IMR-90 (cell line): ENCODE measurements at regions not wholly inside any gene's neighbourhood (a gene's known extent, or its start where the extent isn't known, plus 50 kb on each side); places are given as distances from the start of the nearest gene placed in this dataset.

Experiments
- ATAC-seq: fragments of 200-7000 bp; cut with Tn5 transposase; 2 replicates; pipeline ENCODE4 v1.9.1; 2020; ENCODE audit warnings: low read depth, mild to moderate bottlenecking, moderate library complexity
- BruUV-seq: library from RNA; stranded (reverse); fragments of 400-500 nt; replicated peaks from 2 replicates; lab custom pipeline; 2021; lab: Mats Ljungman, UMichigan
- CTCF ChIA-PET: fragments of 300-600 bp; formaldehyde crosslinking; extraction: SDS; loops from one replicate; lab custom pipeline; 2021; ENCODE audit warnings: antibody characterized with exemption; lab: Yijun Ruan, JAX
- POLR2A ChIA-PET: fragments of 300-600 bp; sonication (Branson Sonifier 250); formaldehyde crosslinking; loops from one replicate; lab custom pipeline; 2022; ENCODE audit warnings: antibody characterized with exemption; ENCODE audit not compliant: unreplicated experiment; lab: Charles Lee
- DNase-seq: peaks from one replicate; pipeline ENCODE4 v3.0.0; 2013
- H2AFZ ChIP-seq: replicated peaks from 2 replicates; pipeline ENCODE3; 2013; ENCODE audit warnings: low read length, mild to moderate bottlenecking; ENCODE audit not compliant: poor library complexity
- H2AK5ac ChIP-seq: 2 replicates; pipeline ENCODE4 v1.6.1; 2013; ENCODE audit warnings: low read depth, low read length, inconsistent platforms
- H2AK9ac ChIP-seq: replicated peaks from 2 replicates; pipeline ENCODE3; 2013; ENCODE audit warnings: mild to moderate bottlenecking, low read depth, low read length, moderate library complexity; ENCODE audit not compliant: poor library complexity
- H2BK120ac ChIP-seq: 2 replicates; pipeline ENCODE4 v1.6.1; 2013; ENCODE audit warnings: low read depth, low read length, inconsistent platforms
- H2BK15ac ChIP-seq: 3 replicates; pipeline ENCODE4 v1.6.1; 2013; ENCODE audit warnings: low read depth, low read length, inconsistent platforms
- H2BK20ac ChIP-seq: 2 replicates; pipeline ENCODE4 v1.6.1; 2013; ENCODE audit warnings: low read depth, mild to moderate bottlenecking, inconsistent platforms, low read length, moderate library complexity
- H2BK5ac ChIP-seq: 2 replicates; pipeline ENCODE4 v1.6.1; 2013; ENCODE audit warnings: mild to moderate bottlenecking, low read depth, low read length, inconsistent platforms; ENCODE audit not compliant: poor library complexity, severe bottlenecking
- H3K14ac ChIP-seq: replicated peaks from 2 replicates; pipeline ENCODE4 v1.6.1; 2013; ENCODE audit warnings: low read depth, low read length, inconsistent platforms
- H3K18ac ChIP-seq: 2 replicates; pipeline ENCODE4 v1.6.1; 2013; ENCODE audit warnings: low read depth, low read length, control low read depth
- H3K23ac ChIP-seq: 2 replicates; pipeline ENCODE4 v1.6.1; 2013; ENCODE audit warnings: low read depth, low read length, inconsistent platforms
- H3K27ac ChIP-seq: 2 replicates; pipeline ENCODE4 v1.5.1; 2013; ENCODE audit warnings: mild to moderate bottlenecking, control low read depth, low read length; ENCODE audit not compliant: insufficient read depth
- H3K27me3 ChIP-seq: 2 replicates; pipeline ENCODE4 v1.6.1; 2013; ENCODE audit warnings: low read length; ENCODE audit not compliant: control insufficient read depth, insufficient read depth
- H3K36me3 ChIP-seq: 2 replicates; pipeline ENCODE4 v1.6.1; 2013; ENCODE audit warnings: low read length, mixed read lengths; ENCODE audit not compliant: control insufficient read depth, insufficient read depth
- H3K4ac ChIP-seq: 2 replicates; pipeline ENCODE4 v1.6.1; 2013; ENCODE audit warnings: low read depth, low read length, inconsistent platforms
- H3K4me1 ChIP-seq: 2 replicates; pipeline ENCODE4 v1.6.1; 2013; ENCODE audit warnings: low read length, mixed read lengths; ENCODE audit not compliant: control insufficient read depth, insufficient read depth
- H3K4me2 ChIP-seq: 2 replicates; pipeline ENCODE4 v1.6.1; 2013; ENCODE audit warnings: low read depth, mild to moderate bottlenecking, control low read depth, low read length, moderate library complexity
- H3K4me3 ChIP-seq: 2 replicates; pipeline ENCODE4 v1.5.1; 2013; ENCODE audit warnings: low read depth, mild to moderate bottlenecking, control low read depth, low read length, moderate library complexity; ENCODE audit not compliant: insufficient read depth
- H3K56ac ChIP-seq: 2 replicates; pipeline ENCODE4 v1.6.1; 2013; ENCODE audit warnings: low read length, inconsistent platforms; ENCODE audit not compliant: insufficient read depth; ENCODE audit errors: extremely low read depth
- H3K79me1 ChIP-seq, 2 experiments: 2 replicates each; pipeline ENCODE4 v1.6.1; 2013; ENCODE audit warnings: low read length in 2 of 2, inconsistent platforms in 1 of 2, low read depth in 1 of 2
- H3K9ac ChIP-seq: 2 replicates; pipeline ENCODE4 v1.6.1; 2013; ENCODE audit warnings: low read depth, low read length, control low read depth
- H3K9me1 ChIP-seq: 2 replicates; pipeline ENCODE4 v1.6.1; 2013; ENCODE audit warnings: low read length, inconsistent platforms; ENCODE audit not compliant: insufficient read depth
- H3K9me3 ChIP-seq: 2 replicates; pipeline ENCODE4 v1.6.1; 2013; ENCODE audit warnings: low read length; ENCODE audit not compliant: control insufficient read depth, insufficient read depth
- H4K20me1 ChIP-seq: 2 replicates; pipeline ENCODE4 v1.6.1; 2013; ENCODE audit warnings: low read length, inconsistent platforms; ENCODE audit not compliant: insufficient read depth
- H4K5ac ChIP-seq: 2 replicates; pipeline ENCODE4 v1.6.1; 2013; ENCODE audit warnings: mild to moderate bottlenecking, low read depth, low read length, control low read depth
- H4K8ac ChIP-seq, 2 experiments: 2 replicates each; pipeline ENCODE4 v1.6.1; 2013; ENCODE audit warnings: low read depth in 2 of 2, low read length in 2 of 2, control low read depth in 1 of 2, inconsistent platforms in 1 of 2
- H4K91ac ChIP-seq: 2 replicates; pipeline ENCODE4 v1.6.1; 2013; ENCODE audit warnings: low read depth, low read length, inconsistent platforms; ENCODE audit not compliant: insufficient read depth
- BHLHE40 ChIP-seq: fragments of 150-350 bp; IDR thresholded peaks from 2 replicates; pipeline ENCODE4 v1.6.1; 2016; ENCODE audit warnings: mild to moderate bottlenecking, low read depth, low read length
- CHD1 ChIP-seq: IDR thresholded peaks from 2 replicates; pipeline ENCODE4 v1.6.1; 2012; ENCODE audit warnings: low read depth, low read length, improper control_type of control experiment
- ELK1 ChIP-seq: fragments of 150-350 bp; IDR thresholded peaks from 2 replicates; pipeline ENCODE4 v1.6.1; 2016; ENCODE audit warnings: low read depth, mild to moderate bottlenecking, low read length, moderate library complexity, borderline replicate concordance
- FOS ChIP-seq: fragments of 150-350 bp; IDR thresholded peaks from 2 replicates; pipeline ENCODE4 v1.6.1; 2016; ENCODE audit warnings: low read depth, low read length
- MAFK ChIP-seq: IDR thresholded peaks from 2 replicates; pipeline ENCODE4 v1.6.1; 2012; ENCODE audit warnings: low read depth, low read length, improper control_type of control experiment
- MAZ ChIP-seq: IDR thresholded peaks from 2 replicates; pipeline ENCODE4 v1.6.1; 2012; ENCODE audit warnings: low read depth, mild to moderate bottlenecking, low read length, improper control_type of control experiment, moderate library complexity, borderline replicate concordance
- NFE2L2 ChIP-seq: fragments of 150-350 bp; IDR thresholded peaks from 2 replicates; pipeline ENCODE4 v1.6.1; 2016; ENCODE audit warnings: low read depth, mild to moderate bottlenecking, low read length
- POLR2A ChIP-seq: IDR thresholded peaks from 2 replicates; pipeline ENCODE4 v1.6.1; 2012; ENCODE audit warnings: mild to moderate bottlenecking, low read depth, low read length
- RAD21 ChIP-seq: IDR thresholded peaks from 2 replicates; pipeline ENCODE4 v1.6.1; 2012; ENCODE audit warnings: low read length, improper control_type of control experiment
- RCOR1 ChIP-seq: IDR thresholded peaks from 2 replicates; pipeline ENCODE4 v1.6.1; 2012; ENCODE audit warnings: mild to moderate bottlenecking, low read length, improper control_type of control experiment; ENCODE audit not compliant: insufficient replicate concordance
- RFX5 ChIP-seq: IDR thresholded peaks from 2 replicates; pipeline ENCODE4 v1.8.0; 2012; ENCODE audit warnings: low read depth, mild to moderate bottlenecking, low read length, moderate library complexity
- SMC3 ChIP-seq: fragments of 150-350 bp; IDR thresholded peaks from 2 replicates; pipeline ENCODE4 v1.6.1; 2016; ENCODE audit warnings: low read depth, mild to moderate bottlenecking, antibody characterized with exemption, low read length, moderate library complexity
- USF2 ChIP-seq: fragments of 150-350 bp; IDR thresholded peaks from 2 replicates; pipeline ENCODE4 v1.6.1; 2017; ENCODE audit warnings: mild to moderate bottlenecking, antibody characterized with exemption, low read length, low read depth
- WGBS, 2 experiments: methylation state at CpG; one replicate each; pipeline versions ENCODE4 v1.1.5 to v1.1.7; 2013; ENCODE audit warnings: missing lambda C conversion rate in 2 of 2; ENCODE audit not compliant: insufficient read length in 1 of 2; ENCODE audit errors: extremely low coverage in 2 of 2; 5-methylcytosine and 5-hydroxymethylcytosine counted together
- dilution Hi-C: fragments of 300-500 bp; cut with HindIII; formaldehyde crosslinking; loops from one replicate; pipeline ENCODE4 v1.14.3; 2018; ENCODE audit warnings: low sequenced_read_pairs; ENCODE audit not compliant: unreplicated experiment
- in situ Hi-C: fragments of 300-500 bp; cut with MboI; formaldehyde crosslinking; loops from 3 replicates; pipeline ENCODE4 v1.14.3; 2019; ENCODE audit warnings: low sequenced_read_pairs, inconsistent platforms, mixed read lengths
- intact Hi-C: fragments of 100-400 bp; cut with micrococcal nuclease; formaldehyde crosslinking; loops from 2 replicates; pipeline ENCODE4 v1.10.0; 2022

- no peak overlapping the region for H4K8ac ChIP-seq
- no peak overlapping the region for H3K9ac ChIP-seq
- H2BK5ac ChIP-seq = no peak overlapping the region
- no peaks in the 10 kb centered on the region for H4K20me1 ChIP-seq
- H3K9me3 ChIP-seq = no peaks in the 10 kb centered on the region
- ChIA-PET POLR2A (no interaction called here), CTCF (no interaction called here)
- in situ Hi-C loops = no loop called here
- no peaks in the 10 kb centered on the region for H3K27me3 ChIP-seq
- H3K14ac ChIP-seq = no peak overlapping the region
- H3K4ac ChIP-seq = no peak overlapping the region
- no peak overlapping the region for H3K23ac ChIP-seq
- no peaks in the 10 kb centered on the region for H3K36me3 ChIP-seq
- no peak overlapping the region for H2AFZ ChIP-seq
- ATAC-seq = no peak
- H3K18ac ChIP-seq = no peak overlapping the region
- DNase-seq = no peak
- no peak overlapping the region for H3K4me2 ChIP-seq
- no peak overlapping the region for H4K5ac ChIP-seq
- H3K4me1 ChIP-seq = no peaks in the 10 kb centered on the region
- H4K91ac ChIP-seq = no peak overlapping the region
- H3K56ac ChIP-seq = no peak overlapping the region
- BruUV-seq = no TSS peak
- WGBS, 2 experiments = no CpG with 5 or more reads among the region's 2 CpGs
- no peak overlapping the region for H3K27ac ChIP-seq
- H2BK20ac ChIP-seq = no peak overlapping the region
- H2AK9ac ChIP-seq = no peak overlapping the region
- TF ChIP-seq RFX5 (no peak), RAD21 (no peak), POLR2A (no peak), NFE2L2 (no peak), USF2 (no peak), BHLHE40 (no peak), MAFK (no peak), ELK1 (no peak), MAZ (no peak), RCOR1 (no peak), FOS (no peak), SMC3 (no peak), CHD1 (no peak)
- no peaks in the 10 kb centered on the region for H3K79me1 ChIP-seq
- dilution Hi-C loops = no loop called here
- no peak overlapping the region for H2BK120ac ChIP-seq
- no peak overlapping the region for H2BK15ac ChIP-seq
- H2AK5ac ChIP-seq = no peak overlapping the region
- intact Hi-C loops = no loop called here
- no peak overlapping the region for H3K4me3 ChIP-seq
- H3K9me1 ChIP-seq = no peaks in the 10 kb centered on the region
Measured at GRCh38 chr13:74633734-74634133, 499.5 kb upstream of the KLF12 start.
